ENCODE measurements at regions not wholly inside any gene's neighbourhood (a gene's known extent, or its start where the extent isn't known, plus 50 kb on each side); places are given as distances from the start of the nearest gene placed in this dataset.
"Not testable (repeated sequence)": the region's sequence is repeated elsewhere in the genome, so short reads cannot be mapped to it uniquely, and the experiment has no call there.

GRCh38 chr4:27075603-27076002 is 215.0 kb downstream of the STIM2 start:
- not testable (repeated sequence) for H3K4me3 Mint-ChIP-seq (ENCODE audit: unreplicated experiment); H3K9me3 Mint-ChIP-seq (ENCODE audit: unreplicated experiment); DNase-seq; H3K36me3 Mint-ChIP-seq (ENCODE audit: unreplicated experiment); H3K27ac Mint-ChIP-seq (ENCODE audit: unreplicated experiment); H3K4me1 Mint-ChIP-seq (ENCODE audit: low read depth, unreplicated experiment); H3K27me3 Mint-ChIP-seq (ENCODE audit: unreplicated experiment)

GRCh38 chr4:27078934-27079455 is 218.4 kb downstream of the STIM2 start:
- DNase-seq, result no peak
- H3K27ac Mint-ChIP-seq (ENCODE audit: unreplicated experiment), result no peak overlapping the region
- TF ChIP-seq CTCF (IDR thresholded peaks at IDR 0.05; ENCODE audit: partially characterized antibody, unreplicated experiment), result no peak
- H3K4me3 Mint-ChIP-seq (ENCODE audit: unreplicated experiment), result no peak overlapping the region
- H3K4me1 Mint-ChIP-seq (ENCODE audit: low read depth, unreplicated experiment), result peaks cover 12% of the 10 kb centered on the region
- peaks cover 1% of the 10 kb centered on the region for H3K27me3 Mint-ChIP-seq (ENCODE audit: unreplicated experiment)
- peaks cover 6% of the 10 kb centered on the region for H3K9me3 Mint-ChIP-seq (ENCODE audit: unreplicated experiment)
- no peaks in the 10 kb centered on the region for H3K36me3 Mint-ChIP-seq (ENCODE audit: unreplicated experiment)

- Mint-ChIP-seq H3K4me3 (ENCODE audit: unreplicated experiment) (no peak overlapping the region), H3K36me3 (ENCODE audit: unreplicated experiment) (no peaks in the 10 kb centered on the region), H3K27me3 (ENCODE audit: unreplicated experiment) (peaks cover 5% of the 10 kb centered on the region), H3K27ac (ENCODE audit: unreplicated experiment) (no peak overlapping the region), H3K4me1 (ENCODE audit: low read depth, unreplicated experiment) (peaks cover 17% of the 10 kb centered on the region), H3K9me3 (ENCODE audit: unreplicated experiment) (peaks cover 5% of the 10 kb centered on the region)
- no peak for TF ChIP-seq CTCF (IDR thresholded peaks at IDR 0.05; ENCODE audit: partially characterized antibody, unreplicated experiment)
- DNase-seq, result no peak
Measured at GRCh38 chr4:27081675-27082586, 221.3 kb downstream of the STIM2 start.

- no peaks in the 10 kb centered on the region for H3K36me3 Mint-ChIP-seq (ENCODE audit: unreplicated experiment)
- peaks cover 17% of the 10 kb centered on the region for H3K4me1 Mint-ChIP-seq (ENCODE audit: low read depth, unreplicated experiment)
- DNase-seq, result no peak
- no peak for TF ChIP-seq CTCF (IDR thresholded peaks at IDR 0.05; ENCODE audit: partially characterized antibody, unreplicated experiment)
- peaks cover 5% of the 10 kb centered on the region for H3K9me3 Mint-ChIP-seq (ENCODE audit: unreplicated experiment)
- no peak overlapping the region for H3K27ac Mint-ChIP-seq (ENCODE audit: unreplicated experiment)
- H3K27me3 Mint-ChIP-seq (ENCODE audit: unreplicated experiment), result peaks cover 5% of the 10 kb centered on the region
- H3K4me3 Mint-ChIP-seq (ENCODE audit: unreplicated experiment), result no peak overlapping the region
Measured at GRCh38 chr4:27082776-27083175, 222.1 kb downstream of the STIM2 start.

GRCh38 chr4:27084685-27085361 is 224.2 kb downstream of the STIM2 start:
- no peak for TF ChIP-seq CTCF (IDR thresholded peaks at IDR 0.05; ENCODE audit: partially characterized antibody, unreplicated experiment)
- H3K27me3 Mint-ChIP-seq (ENCODE audit: unreplicated experiment), result peaks cover 5% of the 10 kb centered on the region
- H3K9me3 Mint-ChIP-seq (ENCODE audit: unreplicated experiment), result peaks cover 5% of the 10 kb centered on the region
- DNase-seq, result peak; percentile 77
- H3K4me1 Mint-ChIP-seq (ENCODE audit: low read depth, unreplicated experiment), result peaks cover 17% of the 10 kb centered on the region
- H3K36me3 Mint-ChIP-seq (ENCODE audit: unreplicated experiment), result no peaks in the 10 kb centered on the region
- peak overlapping the region; percentile 89 for H3K4me3 Mint-ChIP-seq (ENCODE audit: unreplicated experiment)
- H3K27ac Mint-ChIP-seq (ENCODE audit: unreplicated experiment), result peak overlapping the region; percentile 24

Data from glutamatergic neuron (in vitro differentiated cells).